GM12878 (cell line): ENCODE measurements at regions not wholly inside any gene's neighbourhood (a gene's known extent, or its start where the extent isn't known, plus 50 kb on each side); places are given as distances from the start of the nearest gene placed in this dataset.

ENCODE experiments used
- E4F1 ChIP-seq: fragments of 450-650 bp; IDR thresholded peaks from 2 replicates; pipeline ENCODE4 v1.6.1; 2018; ENCODE audit warnings: borderline replicate concordance, mild to moderate bottlenecking; ENCODE audit not compliant: partially characterized antibody
- GABPA ChIP-seq: IDR thresholded peaks from 2 replicates; pipeline ENCODE4 v1.6.1; 2014; ENCODE audit warnings: antibody characterized with exemption, low read depth, mild to moderate bottlenecking, inconsistent platforms
- MLLT1 ChIP-seq: fragments of 450-650 bp; IDR thresholded peaks from 2 replicates; pipeline ENCODE4 v1.6.1; 2016; ENCODE audit warnings: mild to moderate bottlenecking
- RBBP5 ChIP-seq: fragments of 200-600 bp; sonication (generic); conservative IDR thresholded peaks from 2 replicates; pipeline ENCODE4 v1.6.1; 2016
- SP1 ChIP-seq: IDR thresholded peaks from one replicate; pipeline ENCODE4 v1.6.1; 2011; ENCODE audit warnings: low read depth, low read length
- WRNIP1 ChIP-seq: IDR thresholded peaks from 2 replicates; pipeline ENCODE4 v1.6.1; 2011; ENCODE audit warnings: low read depth, low read length, improper control_type of control experiment, borderline replicate concordance
- TF ChIP-seq, protein P1 (sequence below): fragments of 450-650 bp; formaldehyde crosslinking; IDR thresholded peaks from 2 replicates; pipeline ENCODE4 v1.4.0; 2020; ENCODE audit warnings: mild to moderate bottlenecking, moderate library complexity

DNA sequence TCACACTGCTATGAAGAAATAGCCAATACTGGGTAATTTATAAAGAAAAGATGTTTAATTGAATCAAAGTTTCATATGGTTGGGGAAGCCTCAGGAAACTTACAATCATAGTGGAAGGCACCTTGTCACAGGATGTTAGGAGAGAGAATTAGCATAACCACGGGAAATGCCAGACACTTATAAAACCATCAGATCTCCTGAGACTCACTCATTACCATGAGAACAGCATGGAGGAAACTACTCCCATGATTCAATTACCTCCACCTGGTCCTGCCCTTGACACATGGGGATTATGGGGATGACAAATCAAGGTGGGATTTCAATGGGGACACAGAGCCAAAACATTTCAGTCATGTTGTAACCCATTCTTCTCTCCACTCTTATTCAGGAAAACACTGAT, 472.9 kb upstream of the FSIP2 start (continued):
- TF ChIP-seq, protein P1, sequence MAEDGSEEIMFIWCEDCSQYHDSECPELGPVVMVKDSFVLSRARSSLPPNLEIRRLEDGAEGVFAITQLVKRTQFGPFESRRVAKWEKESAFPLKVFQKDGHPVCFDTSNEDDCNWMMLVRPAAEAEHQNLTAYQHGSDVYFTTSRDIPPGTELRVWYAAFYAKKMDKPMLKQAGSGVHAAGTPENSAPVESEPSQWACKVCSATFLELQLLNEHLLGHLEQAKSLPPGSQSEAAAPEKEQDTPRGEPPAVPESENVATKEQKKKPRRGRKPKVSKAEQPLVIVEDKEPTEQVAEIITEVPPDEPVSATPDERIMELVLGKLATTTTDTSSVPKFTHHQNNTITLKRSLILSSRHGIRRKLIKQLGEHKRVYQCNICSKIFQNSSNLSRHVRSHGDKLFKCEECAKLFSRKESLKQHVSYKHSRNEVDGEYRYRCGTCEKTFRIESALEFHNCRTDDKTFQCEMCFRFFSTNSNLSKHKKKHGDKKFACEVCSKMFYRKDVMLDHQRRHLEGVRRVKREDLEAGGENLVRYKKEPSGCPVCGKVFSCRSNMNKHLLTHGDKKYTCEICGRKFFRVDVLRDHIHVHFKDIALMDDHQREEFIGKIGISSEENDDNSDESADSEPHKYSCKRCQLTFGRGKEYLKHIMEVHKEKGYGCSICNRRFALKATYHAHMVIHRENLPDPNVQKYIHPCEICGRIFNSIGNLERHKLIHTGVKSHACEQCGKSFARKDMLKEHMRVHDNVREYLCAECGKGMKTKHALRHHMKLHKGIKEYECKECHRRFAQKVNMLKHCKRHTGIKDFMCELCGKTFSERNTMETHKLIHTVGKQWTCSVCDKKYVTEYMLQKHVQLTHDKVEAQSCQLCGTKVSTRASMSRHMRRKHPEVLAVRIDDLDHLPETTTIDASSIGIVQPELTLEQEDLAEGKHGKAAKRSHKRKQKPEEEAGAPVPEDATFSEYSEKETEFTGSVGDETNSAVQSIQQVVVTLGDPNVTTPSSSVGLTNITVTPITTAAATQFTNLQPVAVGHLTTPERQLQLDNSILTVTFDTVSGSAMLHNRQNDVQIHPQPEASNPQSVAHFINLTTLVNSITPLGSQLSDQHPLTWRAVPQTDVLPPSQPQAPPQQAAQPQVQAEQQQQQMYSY = no peak
- no peak for TF ChIP-seq WRNIP1
- no peak for TF ChIP-seq E4F1
- TF ChIP-seq GABPA = no peak
- TF ChIP-seq MLLT1 = no peak
- TF ChIP-seq SP1 = no peak
- TF ChIP-seq RBBP5 = no peak
